ENCODE measurements at regions not wholly inside any gene's neighbourhood (a gene's known extent, or its start where the extent isn't known, plus 50 kb on each side); places are given as distances from the start of the nearest gene placed in this dataset.

- no peak for DNase-seq
- Mint-ChIP-seq H3K27ac (ENCODE audit: unreplicated experiment) (no peak overlapping the region), H3K27me3 (ENCODE audit: unreplicated experiment) (peaks cover 1% of the 10 kb centered on the region), H3K36me3 (ENCODE audit: unreplicated experiment) (no peaks in the 10 kb centered on the region), H3K4me1 (ENCODE audit: low read depth, unreplicated experiment) (peaks cover 3% of the 10 kb centered on the region), H3K4me3 (ENCODE audit: unreplicated experiment) (no peak overlapping the region), H3K9me3 (ENCODE audit: unreplicated experiment) (no peaks in the 10 kb centered on the region)
- TF ChIP-seq CTCF (IDR thresholded peaks at IDR 0.05; ENCODE audit: partially characterized antibody, unreplicated experiment): no peak
Measured at GRCh38 chr5:33300209-33300742, 140.5 kb upstream of the TARS1 start.

- Mint-ChIP-seq H3K4me3 (ENCODE audit: unreplicated experiment) (no peak overlapping the region), H3K9me3 (ENCODE audit: unreplicated experiment) (no peaks in the 10 kb centered on the region), H3K36me3 (ENCODE audit: unreplicated experiment) (no peaks in the 10 kb centered on the region), H3K27me3 (ENCODE audit: unreplicated experiment) (no peaks in the 10 kb centered on the region), H3K4me1 (ENCODE audit: low read depth, unreplicated experiment) (peaks cover 3% of the 10 kb centered on the region), H3K27ac (ENCODE audit: unreplicated experiment) (no peak overlapping the region)
- no peak for TF ChIP-seq CTCF (IDR thresholded peaks at IDR 0.05; ENCODE audit: partially characterized antibody, unreplicated experiment)
- DNase-seq: no peak
Measured at GRCh38 chr5:33303579-33304095, 137.1 kb upstream of the TARS1 start.

DNA sequence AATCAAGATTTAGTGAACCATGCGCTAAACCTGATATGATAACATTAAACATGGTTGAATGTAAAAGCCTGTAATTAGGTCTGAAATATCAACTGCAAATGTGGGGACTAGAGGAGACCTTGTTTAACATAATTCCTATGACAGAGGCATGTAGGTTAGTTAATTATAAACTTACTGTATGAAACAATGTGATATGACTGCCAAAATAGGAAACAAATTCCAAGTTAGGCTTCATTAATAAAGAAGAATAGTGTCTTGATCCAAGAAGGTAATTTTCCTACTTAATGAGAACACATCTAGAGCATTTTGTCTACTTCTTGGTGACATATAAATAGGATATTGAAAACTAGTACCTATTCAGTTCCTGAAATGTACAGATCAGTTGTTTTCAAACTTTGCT lies 136.2 kb upstream of the TARS1 start:
- no peak overlapping the region for H3K4me3 Mint-ChIP-seq (ENCODE audit: unreplicated experiment)
- H3K36me3 Mint-ChIP-seq (ENCODE audit: unreplicated experiment): no peaks in the 10 kb centered on the region
- no peak for TF ChIP-seq CTCF (IDR thresholded peaks at IDR 0.05; ENCODE audit: partially characterized antibody, unreplicated experiment)
- H3K27ac Mint-ChIP-seq (ENCODE audit: unreplicated experiment): no peak overlapping the region
- no peak for DNase-seq
- H3K4me1 Mint-ChIP-seq (ENCODE audit: low read depth, unreplicated experiment): no peaks in the 10 kb centered on the region
- no peaks in the 10 kb centered on the region for H3K9me3 Mint-ChIP-seq (ENCODE audit: unreplicated experiment)
- H3K27me3 Mint-ChIP-seq (ENCODE audit: unreplicated experiment): no peaks in the 10 kb centered on the region

DNA sequence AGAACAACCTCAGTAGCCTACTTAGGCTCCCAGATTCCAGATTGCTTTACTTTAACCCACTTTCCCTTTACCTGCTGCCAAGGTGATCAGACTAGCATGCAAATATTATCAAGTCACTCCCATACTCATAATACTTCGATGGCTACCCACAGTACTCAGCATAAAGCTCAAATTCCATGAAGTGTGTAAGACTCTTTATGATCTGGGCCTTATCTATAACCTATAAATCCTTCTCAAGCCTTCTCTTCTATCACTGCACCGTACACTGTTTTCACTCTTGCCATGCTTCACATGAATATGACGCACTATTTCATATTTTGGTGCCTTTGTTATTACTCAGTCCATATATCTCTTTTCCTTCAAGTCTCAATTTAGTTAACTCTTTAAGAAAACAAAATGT lies 135.2 kb upstream of the TARS1 start:
- DNase-seq: no peak
- Mint-ChIP-seq H3K27ac (ENCODE audit: unreplicated experiment) (no peak overlapping the region), H3K4me3 (ENCODE audit: unreplicated experiment) (no peak overlapping the region), H3K27me3 (ENCODE audit: unreplicated experiment) (no peaks in the 10 kb centered on the region), H3K4me1 (ENCODE audit: low read depth, unreplicated experiment) (no peaks in the 10 kb centered on the region), H3K36me3 (ENCODE audit: unreplicated experiment) (no peaks in the 10 kb centered on the region), H3K9me3 (ENCODE audit: unreplicated experiment) (no peaks in the 10 kb centered on the region)
- no peak for TF ChIP-seq CTCF (IDR thresholded peaks at IDR 0.05; ENCODE audit: partially characterized antibody, unreplicated experiment)

GRCh38 chr5:33306758-33307157 lies 134.0 kb upstream of the TARS1 start:
- Mint-ChIP-seq H3K27ac (ENCODE audit: unreplicated experiment) (no peak overlapping the region), H3K4me1 (ENCODE audit: low read depth, unreplicated experiment) (no peaks in the 10 kb centered on the region), H3K27me3 (ENCODE audit: unreplicated experiment) (no peaks in the 10 kb centered on the region), H3K4me3 (ENCODE audit: unreplicated experiment) (no peak overlapping the region), H3K36me3 (ENCODE audit: unreplicated experiment) (no peaks in the 10 kb centered on the region), H3K9me3 (ENCODE audit: unreplicated experiment) (peaks cover 1% of the 10 kb centered on the region)
- DNase-seq: no peak
- no peak for TF ChIP-seq CTCF (IDR thresholded peaks at IDR 0.05; ENCODE audit: partially characterized antibody, unreplicated experiment)
